A673 (cell line): ENCODE measurements at regions not wholly inside any gene's neighbourhood (a gene's known extent, or its start where the extent isn't known, plus 50 kb on each side); places are given as distances from the start of the nearest gene placed in this dataset.

ENCODE experiments used
- EZH2 ChIP-seq: fragments of 200-600 bp; sonication (generic); IDR thresholded peaks from 2 replicates; pipeline ENCODE4 v1.6.1; 2017; ENCODE audit warnings: borderline replicate concordance, low read depth, mild to moderate bottlenecking, mixed read lengths, antibody characterized with exemption, low read length; ENCODE audit not compliant: poor library complexity, severe bottlenecking
- TF ChIP-seq, protein P1 (sequence below): fragments of 300-800, 200-600 bp; sonication (generic); conservative IDR thresholded peaks from 2 replicates; pipeline ENCODE4 v1.5.1; 2017; ENCODE audit warnings: low read depth, mild to moderate bottlenecking, antibody characterized with exemption, low read length, moderate library complexity, mixed read lengths

- TF ChIP-seq, protein P1, sequence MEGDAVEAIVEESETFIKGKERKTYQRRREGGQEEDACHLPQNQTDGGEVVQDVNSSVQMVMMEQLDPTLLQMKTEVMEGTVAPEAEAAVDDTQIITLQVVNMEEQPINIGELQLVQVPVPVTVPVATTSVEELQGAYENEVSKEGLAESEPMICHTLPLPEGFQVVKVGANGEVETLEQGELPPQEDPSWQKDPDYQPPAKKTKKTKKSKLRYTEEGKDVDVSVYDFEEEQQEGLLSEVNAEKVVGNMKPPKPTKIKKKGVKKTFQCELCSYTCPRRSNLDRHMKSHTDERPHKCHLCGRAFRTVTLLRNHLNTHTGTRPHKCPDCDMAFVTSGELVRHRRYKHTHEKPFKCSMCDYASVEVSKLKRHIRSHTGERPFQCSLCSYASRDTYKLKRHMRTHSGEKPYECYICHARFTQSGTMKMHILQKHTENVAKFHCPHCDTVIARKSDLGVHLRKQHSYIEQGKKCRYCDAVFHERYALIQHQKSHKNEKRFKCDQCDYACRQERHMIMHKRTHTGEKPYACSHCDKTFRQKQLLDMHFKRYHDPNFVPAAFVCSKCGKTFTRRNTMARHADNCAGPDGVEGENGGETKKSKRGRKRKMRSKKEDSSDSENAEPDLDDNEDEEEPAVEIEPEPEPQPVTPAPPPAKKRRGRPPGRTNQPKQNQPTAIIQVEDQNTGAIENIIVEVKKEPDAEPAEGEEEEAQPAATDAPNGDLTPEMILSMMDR, result no peak
- TF ChIP-seq EZH2, result no peak
These were observed 181.2 kb upstream of the LRATD1 start for GRCh38 chr2:14451312-14451711.
